22Rv1 (cell line): ENCODE measurements at regions not wholly inside any gene's neighbourhood (a gene's known extent, or its start where the extent isn't known, plus 50 kb on each side); places are given as distances from the start of the nearest gene placed in this dataset.

Experiments
- H3K27ac ChIP-seq: fragments of 450-650 bp; 2 replicates; pipeline ENCODE4 v1.5.1; 2017
- ZFX ChIP-seq: fragments of 450-650 bp; IDR thresholded peaks from 2 replicates; pipeline ENCODE4 v1.6.1; 2017; ENCODE audit warnings: antibody characterized with exemption, borderline replicate concordance
- TF ChIP-seq, protein P1 (sequence below): fragments of 450-650 bp; IDR thresholded peaks from 2 replicates; pipeline ENCODE4 v1.5.1; 2017; ENCODE audit warnings: mild to moderate bottlenecking

DNA sequence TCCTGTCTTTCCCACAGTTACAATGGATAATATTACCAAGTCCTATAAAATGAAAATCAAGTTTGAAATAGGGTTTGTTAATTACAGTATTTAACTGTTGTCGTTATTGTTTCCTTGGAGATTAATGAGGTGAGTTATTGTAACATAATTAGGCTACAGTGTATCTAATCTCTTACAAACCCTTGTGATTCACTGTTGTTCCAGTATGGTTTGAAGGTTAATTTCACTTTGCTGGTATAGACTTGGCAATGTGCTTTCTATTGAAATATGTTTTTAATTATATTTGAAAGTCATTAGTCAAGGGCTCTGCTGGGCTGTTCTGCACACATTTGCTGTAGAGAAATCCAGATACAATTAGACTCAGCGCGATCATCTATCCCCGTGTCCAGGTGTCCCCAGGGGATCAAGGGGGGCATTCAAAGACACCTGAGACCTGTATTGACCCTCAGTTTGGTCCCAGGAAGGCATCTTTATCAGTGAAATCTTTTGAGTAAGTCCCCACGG, 624.6 kb upstream of the EEF2KMT start:
- H3K27ac ChIP-seq, result no peak overlapping the region
- TF ChIP-seq, protein P1, sequence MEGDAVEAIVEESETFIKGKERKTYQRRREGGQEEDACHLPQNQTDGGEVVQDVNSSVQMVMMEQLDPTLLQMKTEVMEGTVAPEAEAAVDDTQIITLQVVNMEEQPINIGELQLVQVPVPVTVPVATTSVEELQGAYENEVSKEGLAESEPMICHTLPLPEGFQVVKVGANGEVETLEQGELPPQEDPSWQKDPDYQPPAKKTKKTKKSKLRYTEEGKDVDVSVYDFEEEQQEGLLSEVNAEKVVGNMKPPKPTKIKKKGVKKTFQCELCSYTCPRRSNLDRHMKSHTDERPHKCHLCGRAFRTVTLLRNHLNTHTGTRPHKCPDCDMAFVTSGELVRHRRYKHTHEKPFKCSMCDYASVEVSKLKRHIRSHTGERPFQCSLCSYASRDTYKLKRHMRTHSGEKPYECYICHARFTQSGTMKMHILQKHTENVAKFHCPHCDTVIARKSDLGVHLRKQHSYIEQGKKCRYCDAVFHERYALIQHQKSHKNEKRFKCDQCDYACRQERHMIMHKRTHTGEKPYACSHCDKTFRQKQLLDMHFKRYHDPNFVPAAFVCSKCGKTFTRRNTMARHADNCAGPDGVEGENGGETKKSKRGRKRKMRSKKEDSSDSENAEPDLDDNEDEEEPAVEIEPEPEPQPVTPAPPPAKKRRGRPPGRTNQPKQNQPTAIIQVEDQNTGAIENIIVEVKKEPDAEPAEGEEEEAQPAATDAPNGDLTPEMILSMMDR, result no peak
- no peak for TF ChIP-seq ZFX

DNA sequence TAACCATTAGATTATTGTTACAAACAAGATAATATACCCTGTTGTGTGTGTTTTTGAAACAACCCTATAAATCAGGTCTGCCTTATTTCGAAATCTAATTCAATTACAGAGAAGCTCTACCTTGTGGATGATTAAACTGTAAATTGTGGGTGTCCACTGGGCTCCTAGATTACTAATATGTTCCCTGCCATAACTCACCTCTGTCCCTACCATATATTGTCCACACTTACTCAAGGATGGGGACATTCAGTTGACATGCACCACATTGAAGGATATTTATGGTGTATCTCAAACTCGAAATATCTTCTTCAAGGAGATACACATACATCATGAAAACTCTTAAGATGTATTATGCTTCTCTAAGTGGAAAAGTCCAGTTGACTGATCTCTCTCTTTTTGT, 617.6 kb upstream of the EEF2KMT start:
- H3K27ac ChIP-seq, result no peak overlapping the region
- TF ChIP-seq ZFX, result no peak
- TF ChIP-seq, protein P1, result no peak

DNA sequence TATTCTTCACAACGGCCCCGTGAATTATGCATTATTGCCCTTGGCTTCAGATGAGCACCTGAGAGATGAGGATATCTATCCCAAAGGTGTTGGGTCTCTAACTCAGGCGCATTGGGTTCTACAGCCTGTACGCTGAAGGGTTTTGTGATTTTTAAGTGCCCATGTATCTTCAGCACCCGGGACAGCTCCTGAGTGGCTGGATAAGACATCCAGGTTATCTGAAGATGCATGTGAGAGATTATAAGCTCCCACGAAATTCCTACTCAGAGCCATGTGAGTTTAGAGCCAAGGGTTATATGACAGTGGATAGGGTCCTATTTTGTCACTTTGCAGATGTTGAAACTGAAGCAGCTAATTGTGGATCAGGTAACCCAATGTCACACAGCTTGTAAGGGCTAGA, 612.3 kb upstream of the EEF2KMT start:
- no peak overlapping the region for H3K27ac ChIP-seq
- TF ChIP-seq ZFX, result no peak
- TF ChIP-seq, protein P1, result no peak

DNA sequence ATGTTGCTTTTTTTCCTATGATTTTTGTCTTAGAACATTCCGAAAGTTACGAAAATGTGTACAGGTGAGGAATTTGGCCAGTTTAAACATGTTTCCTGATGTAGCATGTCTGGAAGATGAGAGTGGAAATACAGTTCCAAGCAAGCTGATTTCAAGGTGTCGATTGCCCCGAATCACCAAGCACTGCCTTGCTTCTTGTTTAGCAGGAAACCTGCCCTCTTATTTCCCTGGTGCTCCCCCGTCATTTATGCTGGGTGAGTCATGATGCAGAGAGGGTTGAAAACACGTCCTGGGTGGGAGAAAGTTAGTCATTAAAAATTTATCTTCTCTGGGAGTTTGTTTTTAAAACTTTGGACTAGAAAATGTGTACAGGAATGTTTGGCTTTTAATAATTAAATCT, 608.6 kb upstream of the EEF2KMT start:
- no peak for TF ChIP-seq ZFX
- TF ChIP-seq, protein P1, result no peak
- H3K27ac ChIP-seq, result no peak overlapping the region

DNA sequence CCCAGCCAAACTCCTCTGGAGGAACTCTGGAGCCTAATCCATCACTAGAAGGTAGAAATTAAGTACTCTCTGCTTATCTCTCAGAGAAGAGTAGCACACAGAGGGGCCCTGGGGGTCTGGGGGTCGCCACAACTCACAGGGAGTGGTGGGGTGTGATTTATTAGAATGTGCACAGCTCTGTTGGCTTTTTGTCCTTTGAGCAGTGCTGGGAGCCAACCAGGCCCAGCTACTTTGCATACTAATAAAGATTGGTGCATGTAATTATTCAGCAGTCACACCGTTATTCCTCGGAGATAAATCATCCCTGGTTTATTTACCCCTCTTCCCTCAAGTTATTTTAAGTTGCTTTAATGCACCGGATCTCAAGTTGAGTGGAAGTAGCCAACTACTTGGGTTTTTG, 606.7 kb upstream of the EEF2KMT start:
- TF ChIP-seq ZFX, result no peak
- TF ChIP-seq, protein P1, result no peak
- H3K27ac ChIP-seq, result no peak overlapping the region

DNA sequence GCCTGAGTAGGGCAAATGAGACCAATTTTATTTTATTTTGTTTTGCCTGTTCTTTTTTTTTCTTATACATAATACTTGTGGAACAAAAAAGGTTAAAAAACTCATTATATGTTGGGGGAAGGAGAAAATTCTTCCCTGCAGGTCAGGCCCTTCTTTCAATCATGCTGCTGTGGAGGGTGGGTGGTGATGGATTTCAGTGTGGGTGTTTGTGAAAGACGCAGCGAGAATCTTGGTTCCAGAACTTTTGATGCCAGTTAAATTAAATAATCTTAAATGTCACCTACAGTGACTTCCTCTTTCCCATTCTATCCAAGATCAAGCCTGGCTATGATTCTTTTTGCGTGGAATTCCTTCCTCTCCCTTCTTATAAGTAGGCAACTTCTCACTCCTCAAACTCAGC, 595.8 kb upstream of the EEF2KMT start:
- TF ChIP-seq ZFX, result no peak
- TF ChIP-seq, protein P1, result no peak
- H3K27ac ChIP-seq, result no peak overlapping the region

DNA sequence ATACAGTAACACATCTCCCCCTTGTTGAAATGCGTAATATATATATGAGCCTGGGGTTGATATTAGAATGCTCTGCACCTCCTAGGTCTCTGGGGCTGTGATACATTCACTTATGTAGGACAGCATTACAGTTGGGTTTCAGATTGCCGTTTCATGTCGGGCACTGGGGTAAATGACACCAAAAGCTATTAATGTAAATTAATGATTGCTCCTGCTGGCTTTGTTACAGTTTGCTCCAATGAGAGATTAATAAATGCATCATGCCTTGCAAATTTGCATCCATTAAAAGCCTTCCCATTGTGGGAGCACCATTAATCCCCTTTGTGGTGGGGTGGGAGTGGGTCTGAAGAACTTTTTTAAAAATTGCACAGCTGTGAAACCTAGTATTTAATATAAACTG, 584.4 kb upstream of the EEF2KMT start:
- TF ChIP-seq ZFX, result no peak
- TF ChIP-seq, protein P1, result no peak
- no peak overlapping the region for H3K27ac ChIP-seq
